ENCODE measurements at regions not wholly inside any gene's neighbourhood (a gene's known extent, or its start where the extent isn't known, plus 50 kb on each side); places are given as distances from the start of the nearest gene placed in this dataset.

DNA sequence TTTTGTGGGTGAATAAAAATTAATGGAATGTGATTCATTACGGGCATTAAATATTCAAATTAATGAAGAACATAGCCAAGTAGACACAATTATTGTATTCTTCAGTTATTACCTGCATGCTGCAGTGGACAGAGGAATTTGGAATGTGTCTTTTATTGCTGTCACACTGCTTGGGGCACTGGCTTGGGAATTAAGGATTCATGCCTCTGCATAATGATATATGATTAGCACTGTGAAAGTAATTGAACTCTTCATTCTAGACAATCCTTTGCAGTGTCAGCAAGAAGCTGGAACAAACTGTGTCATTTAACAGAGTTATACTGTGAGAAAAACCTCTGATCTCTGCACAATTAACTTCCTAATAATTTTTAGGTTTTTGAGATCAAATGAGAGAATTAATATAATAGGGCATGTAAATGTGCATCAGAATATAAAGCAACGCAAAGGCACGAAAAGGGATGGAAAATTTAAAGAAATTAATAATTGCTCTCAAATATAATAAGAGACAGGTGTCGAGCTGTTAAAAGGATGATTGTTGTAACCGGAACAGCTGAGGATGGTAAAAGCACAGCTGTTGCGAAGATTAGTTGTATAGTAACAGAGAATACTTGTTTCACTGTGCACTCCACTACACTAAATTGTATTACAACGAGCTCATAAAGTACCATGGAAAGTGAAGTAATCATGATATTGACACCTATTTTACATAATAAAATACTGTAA lies 235.1 kb upstream of the MIR17HG start:
- Histone ChIP-seq H3K4me1 (ENCODE audit: control extremely low read depth in 1 of 4, control insufficient read depth in 4 of 4, insufficient read depth in 4 of 4, low read length in 3 of 4) (no peaks in the 10 kb centered on the region), H3K27me3 (replicated peaks in 2 of 5; ENCODE audit: control insufficient read depth in 4 of 5, insufficient read depth in 5 of 5, low read length in 4 of 5) (no peaks in the 10 kb centered on the region), H3K9me3 (ENCODE audit: control extremely low read depth in 1 of 5, control insufficient read depth in 4 of 5, insufficient read depth in 2 of 5, low read depth in 1 of 5, low read length in 4 of 5) (no peaks in the 10 kb centered on the region), H3K36me3 (ENCODE audit: control insufficient read depth in 4 of 4, insufficient read depth in 4 of 4, low read length in 3 of 4) (no peaks in the 10 kb centered on the region), H3K4me3 (ENCODE audit: control insufficient read depth in 1 of 7, extremely low read depth in 1 of 7, insufficient read depth in 4 of 7, low read depth in 2 of 7, low read length in 6 of 7) (no peak overlapping the region), H3K27ac (ENCODE audit: insufficient read depth in 1 of 2, low read depth in 1 of 2, low read length in 2 of 2, poor library complexity in 1 of 2, severe bottlenecking in 2 of 2) (no peak overlapping the region)
- no peak for DNase-seq
- POLR2A ChIA-PET = no interaction called here
- no CpG with 5 or more reads among the region's 7 CpGs for WGBS (ENCODE audit: insufficient coverage)
- CTCF ChIA-PET = no interaction called here

DNA sequence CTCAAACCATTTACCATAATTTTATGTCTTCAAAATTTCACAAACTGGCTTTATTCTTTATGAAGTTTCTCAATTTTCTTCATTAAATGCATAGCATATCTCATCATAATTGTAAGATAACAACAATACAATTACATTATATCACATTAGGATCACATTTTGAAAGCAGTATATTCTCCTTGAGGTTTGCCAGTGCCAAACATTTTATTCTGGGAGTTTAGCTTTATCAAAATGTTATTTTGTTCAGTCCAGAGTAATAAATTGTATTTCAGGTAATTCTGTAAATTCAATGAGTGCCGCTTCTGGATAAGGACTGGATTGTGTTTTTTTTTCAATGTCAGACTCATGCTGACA lies 234.6 kb upstream of the MIR17HG start:
- ChIA-PET POLR2A (no interaction called here), CTCF (no interaction called here)
- DNase-seq = no peak
- Histone ChIP-seq H3K4me3 (ENCODE audit: control insufficient read depth in 1 of 7, extremely low read depth in 1 of 7, insufficient read depth in 4 of 7, low read depth in 2 of 7, low read length in 6 of 7) (no peak overlapping the region), H3K4me1 (ENCODE audit: control extremely low read depth in 1 of 4, control insufficient read depth in 4 of 4, insufficient read depth in 4 of 4, low read length in 3 of 4) (no peaks in the 10 kb centered on the region), H3K36me3 (ENCODE audit: control insufficient read depth in 4 of 4, insufficient read depth in 4 of 4, low read length in 3 of 4) (no peaks in the 10 kb centered on the region), H3K27ac (ENCODE audit: insufficient read depth in 1 of 2, low read depth in 1 of 2, low read length in 2 of 2, poor library complexity in 1 of 2, severe bottlenecking in 2 of 2) (no peak overlapping the region), H3K9me3 (ENCODE audit: control extremely low read depth in 1 of 5, control insufficient read depth in 4 of 5, insufficient read depth in 2 of 5, low read depth in 1 of 5, low read length in 4 of 5) (no peaks in the 10 kb centered on the region), H3K27me3 (replicated peaks in 2 of 5; ENCODE audit: control insufficient read depth in 4 of 5, insufficient read depth in 5 of 5, low read length in 4 of 5) (no peaks in the 10 kb centered on the region)
- 100% methylated on average over 1 of the region's 1 CpG for WGBS (ENCODE audit: insufficient coverage)

DNA sequence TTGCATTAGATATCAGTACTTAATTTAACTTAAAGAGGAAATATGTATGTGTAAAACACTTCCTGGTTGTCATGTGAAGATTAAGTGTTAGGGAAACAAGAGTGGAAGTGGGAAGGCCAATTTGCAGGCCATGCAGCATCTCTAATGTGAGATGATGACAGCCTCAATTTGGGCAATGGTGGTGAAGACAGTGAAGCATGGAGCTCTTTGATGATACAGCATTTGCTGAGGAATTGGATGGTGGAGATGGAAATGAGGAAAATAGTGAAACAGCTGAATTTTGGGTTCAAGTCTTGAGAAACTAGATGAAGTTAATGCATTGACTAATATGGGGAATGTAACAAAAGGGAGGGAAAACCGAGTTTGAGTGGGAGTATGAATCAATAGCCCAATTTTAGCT lies 231.7 kb upstream of the MIR17HG start:
- WGBS (ENCODE audit: insufficient coverage) = 100% methylated on average over 1 of the region's 1 CpG
- Histone ChIP-seq H3K27me3 (replicated peaks in 2 of 5; ENCODE audit: control insufficient read depth in 4 of 5, insufficient read depth in 5 of 5, low read length in 4 of 5) (no peaks in the 10 kb centered on the region), H3K9me3 (ENCODE audit: control extremely low read depth in 1 of 5, control insufficient read depth in 4 of 5, insufficient read depth in 2 of 5, low read depth in 1 of 5, low read length in 4 of 5) (no peaks in the 10 kb centered on the region), H3K27ac (ENCODE audit: insufficient read depth in 1 of 2, low read depth in 1 of 2, low read length in 2 of 2, poor library complexity in 1 of 2, severe bottlenecking in 2 of 2) (no peak overlapping the region), H3K4me3 (ENCODE audit: control insufficient read depth in 1 of 7, extremely low read depth in 1 of 7, insufficient read depth in 4 of 7, low read depth in 2 of 7, low read length in 6 of 7) (no peak overlapping the region), H3K36me3 (ENCODE audit: control insufficient read depth in 4 of 4, insufficient read depth in 4 of 4, low read length in 3 of 4) (no peaks in the 10 kb centered on the region), H3K4me1 (ENCODE audit: control extremely low read depth in 1 of 4, control insufficient read depth in 4 of 4, insufficient read depth in 4 of 4, low read length in 3 of 4) (no peaks in the 10 kb centered on the region)
- no peak for DNase-seq
- ChIA-PET CTCF (interaction anchor here (2.7 kb wide), 1 partner anchor 70 kb away, joined by 6 read pairs; no protein-coding TSS in a partner anchor), POLR2A (no interaction called here)

DNA sequence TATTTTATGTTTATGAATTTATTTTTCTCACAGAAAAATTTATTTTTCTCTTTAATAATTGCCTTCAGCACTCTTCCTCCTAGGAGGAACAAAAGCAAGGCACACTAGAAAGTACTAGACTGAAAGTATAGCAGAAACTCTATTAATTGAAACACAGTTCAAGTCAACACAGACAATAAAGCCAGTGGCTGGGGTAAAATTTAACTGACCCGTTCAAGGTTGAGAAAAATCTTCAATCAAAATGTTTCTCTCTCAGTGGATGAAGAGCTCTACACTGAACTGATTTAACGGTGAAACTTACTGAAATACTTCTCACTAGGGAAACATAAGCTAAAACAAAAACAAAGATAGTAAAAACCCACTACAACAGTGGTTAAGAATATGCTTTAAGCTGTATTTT lies 230.1 kb upstream of the MIR17HG start:
- no peak overlapping the region for H3K4me3 ChIP-seq (ENCODE audit: control insufficient read depth in 1 of 7, extremely low read depth in 1 of 7, insufficient read depth in 4 of 7, low read depth in 2 of 7, low read length in 6 of 7)
- H3K9me3 ChIP-seq (ENCODE audit: control extremely low read depth in 1 of 5, control insufficient read depth in 4 of 5, insufficient read depth in 2 of 5, low read depth in 1 of 5, low read length in 4 of 5) = no peaks in the 10 kb centered on the region
- 71% methylated on average over 1 of the region's 2 CpGs for WGBS (ENCODE audit: insufficient coverage)
- POLR2A ChIA-PET = no interaction called here
- no peaks in the 10 kb centered on the region for H3K27me3 ChIP-seq (replicated peaks in 2 of 5; ENCODE audit: control insufficient read depth in 4 of 5, insufficient read depth in 5 of 5, low read length in 4 of 5)
- no peak for DNase-seq
- H3K4me1 ChIP-seq (ENCODE audit: control extremely low read depth in 1 of 4, control insufficient read depth in 4 of 4, insufficient read depth in 4 of 4, low read length in 3 of 4) = no peaks in the 10 kb centered on the region
- H3K36me3 ChIP-seq (ENCODE audit: control insufficient read depth in 4 of 4, insufficient read depth in 4 of 4, low read length in 3 of 4) = no peaks in the 10 kb centered on the region
- CTCF ChIA-PET = interaction anchor here (1.1 to 2.7 kb wide), 2 partner anchors 20 to 68 kb away, joined by 3 to 6 read pairs; no protein-coding TSS in a partner anchor
- H3K27ac ChIP-seq (ENCODE audit: insufficient read depth in 1 of 2, low read depth in 1 of 2, low read length in 2 of 2, poor library complexity in 1 of 2, severe bottlenecking in 2 of 2) = no peak overlapping the region

DNA sequence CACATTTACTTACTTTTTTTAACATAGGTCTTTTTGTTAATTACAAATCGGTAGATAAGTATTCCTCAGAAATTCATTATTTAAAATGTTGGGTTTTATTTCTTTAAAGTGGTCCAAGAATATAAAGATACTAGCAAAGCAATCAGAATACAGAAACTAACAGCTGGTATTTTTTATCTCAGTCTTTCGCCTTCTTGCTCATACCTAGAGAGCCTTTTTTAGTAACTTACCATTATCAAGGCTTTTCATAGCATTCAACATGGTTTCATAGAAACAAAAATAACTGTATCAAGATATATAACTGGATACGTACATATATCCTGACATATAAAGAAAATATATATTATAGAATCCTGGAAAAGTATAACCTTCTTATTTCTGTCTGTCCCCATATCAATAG lies 227.8 kb upstream of the MIR17HG start:
- Histone ChIP-seq H3K9me3 (ENCODE audit: control extremely low read depth in 1 of 5, control insufficient read depth in 4 of 5, insufficient read depth in 2 of 5, low read depth in 1 of 5, low read length in 4 of 5) (no peaks in the 10 kb centered on the region), H3K4me1 (ENCODE audit: control extremely low read depth in 1 of 4, control insufficient read depth in 4 of 4, insufficient read depth in 4 of 4, low read length in 3 of 4) (peaks cover 0 to 3% (median 0%) of the 10 kb centered on the region in 4 experiments), H3K4me3 (ENCODE audit: control insufficient read depth in 1 of 7, extremely low read depth in 1 of 7, insufficient read depth in 4 of 7, low read depth in 2 of 7, low read length in 6 of 7) (no peak overlapping the region), H3K27me3 (replicated peaks in 2 of 5; ENCODE audit: control insufficient read depth in 4 of 5, insufficient read depth in 5 of 5, low read length in 4 of 5) (no peaks in the 10 kb centered on the region), H3K36me3 (ENCODE audit: control insufficient read depth in 4 of 4, insufficient read depth in 4 of 4, low read length in 3 of 4) (no peaks in the 10 kb centered on the region), H3K27ac (ENCODE audit: insufficient read depth in 1 of 2, low read depth in 1 of 2, low read length in 2 of 2, poor library complexity in 1 of 2, severe bottlenecking in 2 of 2) (no peak overlapping the region)
- POLR2A ChIA-PET = no interaction called here
- DNase-seq = no peak
- 100% methylated on average over 1 of the region's 3 CpGs for WGBS (ENCODE audit: insufficient coverage)
- CTCF ChIA-PET = no interaction called here

DNA sequence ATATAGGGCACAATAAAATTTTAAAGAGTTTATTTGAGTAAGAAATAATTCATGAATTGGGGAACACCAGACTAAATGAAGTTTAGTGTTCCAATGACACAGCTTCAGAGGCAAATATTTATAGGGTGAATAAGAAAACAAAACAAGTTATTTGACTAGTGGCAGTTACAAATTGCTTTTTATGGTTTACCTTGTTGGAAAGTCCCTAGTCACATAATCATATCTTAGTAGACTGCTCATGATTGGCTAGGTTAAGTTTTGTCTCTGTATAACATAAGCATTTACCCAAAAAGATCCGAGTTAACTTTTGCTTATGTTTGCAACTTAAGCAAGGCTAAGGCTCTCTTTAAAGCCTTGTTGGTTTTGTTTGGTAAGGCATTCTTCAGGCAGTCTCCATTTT lies 224.7 kb upstream of the MIR17HG start:
- no peaks in the 10 kb centered on the region for H3K9me3 ChIP-seq (ENCODE audit: control extremely low read depth in 1 of 5, control insufficient read depth in 4 of 5, insufficient read depth in 2 of 5, low read depth in 1 of 5, low read length in 4 of 5)
- H3K36me3 ChIP-seq (ENCODE audit: control insufficient read depth in 4 of 4, insufficient read depth in 4 of 4, low read length in 3 of 4) = no peaks in the 10 kb centered on the region
- DNase-seq = no peak
- H3K4me1 ChIP-seq (ENCODE audit: control extremely low read depth in 1 of 4, control insufficient read depth in 4 of 4, insufficient read depth in 4 of 4, low read length in 3 of 4) = peaks cover 0 to 3% (median 0%) of the 10 kb centered on the region in 4 experiments
- ChIA-PET POLR2A (no interaction called here), CTCF (no interaction called here)
- H3K27me3 ChIP-seq (replicated peaks in 2 of 5; ENCODE audit: control insufficient read depth in 4 of 5, insufficient read depth in 5 of 5, low read length in 4 of 5) = no peaks in the 10 kb centered on the region
- no peak overlapping the region for H3K4me3 ChIP-seq (ENCODE audit: control insufficient read depth in 1 of 7, extremely low read depth in 1 of 7, insufficient read depth in 4 of 7, low read depth in 2 of 7, low read length in 6 of 7)
- H3K27ac ChIP-seq (ENCODE audit: insufficient read depth in 1 of 2, low read depth in 1 of 2, low read length in 2 of 2, poor library complexity in 1 of 2, severe bottlenecking in 2 of 2) = no peak overlapping the region
- WGBS (ENCODE audit: insufficient coverage) = no CpG with 5 or more reads among the region's 1 CpG

DNA sequence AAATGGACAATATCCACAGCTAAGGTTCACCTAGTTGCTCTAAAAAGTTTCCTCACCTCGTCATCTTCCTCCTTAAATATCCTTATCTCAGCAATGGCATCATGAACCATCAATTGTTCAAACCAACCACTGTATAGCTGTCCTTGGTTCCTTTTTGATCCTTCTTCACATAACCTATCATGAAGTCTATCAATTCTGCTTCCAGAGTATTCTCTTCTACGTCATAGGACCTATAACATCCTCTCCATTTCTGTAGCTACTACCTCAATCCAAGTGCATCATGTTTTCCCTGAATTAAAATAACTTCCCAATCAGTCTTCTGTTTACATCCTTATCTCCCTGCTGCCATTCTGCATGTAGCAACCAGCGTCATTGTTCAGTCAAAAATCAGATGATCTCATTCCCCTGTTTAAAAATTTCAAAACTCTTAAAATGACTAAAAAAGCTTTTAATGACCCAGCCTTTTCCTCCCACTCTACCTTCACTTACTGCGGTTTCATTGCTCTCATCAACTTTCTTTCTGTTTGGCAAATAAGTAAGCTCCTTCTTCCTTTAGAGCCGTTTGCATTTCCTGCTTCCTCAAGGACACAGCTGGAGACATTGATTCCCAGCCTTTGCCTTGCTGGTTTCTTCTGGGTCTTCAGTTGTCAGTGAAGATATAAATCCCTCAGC lies 223.9 kb upstream of the MIR17HG start:
- Histone ChIP-seq H3K4me1 (ENCODE audit: control extremely low read depth in 1 of 4, control insufficient read depth in 4 of 4, insufficient read depth in 4 of 4, low read length in 3 of 4) (peaks cover 0 to 3% (median 0%) of the 10 kb centered on the region in 4 experiments), H3K4me3 (ENCODE audit: control insufficient read depth in 1 of 7, extremely low read depth in 1 of 7, insufficient read depth in 4 of 7, low read depth in 2 of 7, low read length in 6 of 7) (no peak overlapping the region), H3K9me3 (ENCODE audit: control extremely low read depth in 1 of 5, control insufficient read depth in 4 of 5, insufficient read depth in 2 of 5, low read depth in 1 of 5, low read length in 4 of 5) (no peaks in the 10 kb centered on the region), H3K27me3 (replicated peaks in 2 of 5; ENCODE audit: control insufficient read depth in 4 of 5, insufficient read depth in 5 of 5, low read length in 4 of 5) (no peaks in the 10 kb centered on the region), H3K36me3 (ENCODE audit: control insufficient read depth in 4 of 4, insufficient read depth in 4 of 4, low read length in 3 of 4) (no peaks in the 10 kb centered on the region), H3K27ac (ENCODE audit: insufficient read depth in 1 of 2, low read depth in 1 of 2, low read length in 2 of 2, poor library complexity in 1 of 2, severe bottlenecking in 2 of 2) (no peak overlapping the region)
- CTCF ChIA-PET = interaction anchor here (0.8 to 1.3 kb wide), 4 partner anchors 11 to 67 kb away, joined by 3 to 4 read pairs (median 3); no protein-coding TSS in a partner anchor
- POLR2A ChIA-PET = no interaction called here
- 55% methylated on average over 5 of the region's 5 CpGs for WGBS (ENCODE audit: insufficient coverage)
- peak in 2 of 3 donors; percentile 20 to 23 for DNase-seq
